M059J (cell line): ENCODE measurements at regions not wholly inside any gene's neighbourhood (a gene's known extent, or its start where the extent isn't known, plus 50 kb on each side); places are given as distances from the start of the nearest gene placed in this dataset.
"Not testable (repeated sequence)": the region's sequence is repeated elsewhere in the genome, so short reads cannot be mapped to it uniquely, and the experiment has no call there.

Source experiments
- DNase-seq: peaks from one replicate; pipeline ENCODE4 v3.0.0-alpha.2; 2012; ENCODE audit warnings: low read depth

GRCh38 chr11:101292661-101293240, 163.1 kb upstream of the PGR start:
- DNase-seq: no peak

GRCh38 chr11:101291279-101291678, 161.7 kb upstream of the PGR start:
- DNase-seq: no peak

- no peak for DNase-seq
These were observed 158.8 kb upstream of the PGR start for GRCh38 chr11:101288392-101288791.

- no peak for DNase-seq
These were observed 150.1 kb upstream of the PGR start for GRCh38 chr11:101279728-101280127.

- DNase-seq: no peak
These were observed 148.7 kb upstream of the PGR start for GRCh38 chr11:101278286-101278685.

GRCh38 chr11:101277036-101277435, 147.4 kb upstream of the PGR start:
- DNase-seq: no peak

GRCh38 chr11:101269990-101270660, 140.5 kb upstream of the PGR start:
- no peak for DNase-seq

GRCh38 chr11:101269390-101269789, 139.8 kb upstream of the PGR start:
- DNase-seq: no peak

- no peak for DNase-seq
These were observed 138.0 kb upstream of the PGR start for GRCh38 chr11:101267654-101268053.

- DNase-seq: no peak
These were observed 134.7 kb upstream of the PGR start for GRCh38 chr11:101264306-101264705.

GRCh38 chr11:101262995-101263394, 133.4 kb upstream of the PGR start:
- DNase-seq: no peak

GRCh38 chr11:101262258-101262657, 132.6 kb upstream of the PGR start:
- DNase-seq: no peak

GRCh38 chr11:101255036-101255435, 125.4 kb upstream of the PGR start:
- DNase-seq: no peak

GRCh38 chr11:101254037-101254436, 124.4 kb upstream of the PGR start:
- no peak for DNase-seq

GRCh38 chr11:101245635-101246034, 116.0 kb upstream of the PGR start:
- DNase-seq: peak; percentile 3

- peak; percentile 59 for DNase-seq
These were observed 115.5 kb upstream of the PGR start for GRCh38 chr11:101245081-101245480.

- DNase-seq: no peak
These were observed 111.7 kb upstream of the PGR start for GRCh38 chr11:101241160-101241795.

GRCh38 chr11:101231207-101231834, 101.7 kb upstream of the PGR start:
- DNase-seq: not testable (repeated sequence)

- DNase-seq: no peak
These were observed 97.0 kb upstream of the PGR start for GRCh38 chr11:101226617-101227016.

GRCh38 chr11:101224221-101224620, 94.6 kb upstream of the PGR start:
- DNase-seq: peak; percentile 24

GRCh38 chr11:101218091-101218490, 88.5 kb upstream of the PGR start:
- DNase-seq: peak; percentile 28

GRCh38 chr11:101216091-101216490, 86.5 kb upstream of the PGR start:
- not testable (repeated sequence) for DNase-seq

GRCh38 chr11:101215069-101215468, 85.5 kb upstream of the PGR start:
- peak; percentile 49 for DNase-seq
